Kidney capillary endothelial cell (primary cell): ENCODE measurements at regions not wholly inside any gene's neighbourhood (a gene's known extent, or its start where the extent isn't known, plus 50 kb on each side); places are given as distances from the start of the nearest gene placed in this dataset.
"Not testable (repeated sequence)": the region's sequence is repeated elsewhere in the genome, so short reads cannot be mapped to it uniquely, and the experiment has no call there.

ENCODE experiments used
- DNase-seq: peaks from one replicate; pipeline ENCODE4 v3.0.0-alpha.2; 2018; ENCODE audit warnings: low spot score

DNA sequence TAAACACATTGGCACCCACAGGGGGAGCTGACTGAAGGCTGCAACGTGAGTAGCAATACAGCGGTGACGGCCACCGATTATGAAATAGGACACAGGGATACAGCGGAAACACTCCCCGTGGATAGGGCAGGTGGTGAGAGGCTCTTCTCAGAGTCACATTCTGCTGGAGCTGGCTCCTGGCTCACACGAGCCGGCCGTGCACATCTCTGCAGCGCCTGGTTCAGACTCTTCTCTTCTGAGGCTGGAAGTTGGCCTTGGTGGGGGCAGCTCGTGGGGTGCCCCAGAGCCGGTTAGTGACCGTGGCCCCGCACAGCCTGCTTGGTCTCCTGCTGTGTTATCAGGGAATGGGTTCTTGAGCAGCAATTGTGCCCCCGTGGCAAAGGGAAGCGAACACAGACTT, 61.3 kb upstream of the EN2 start:
- DNase-seq: no peak

DNA sequence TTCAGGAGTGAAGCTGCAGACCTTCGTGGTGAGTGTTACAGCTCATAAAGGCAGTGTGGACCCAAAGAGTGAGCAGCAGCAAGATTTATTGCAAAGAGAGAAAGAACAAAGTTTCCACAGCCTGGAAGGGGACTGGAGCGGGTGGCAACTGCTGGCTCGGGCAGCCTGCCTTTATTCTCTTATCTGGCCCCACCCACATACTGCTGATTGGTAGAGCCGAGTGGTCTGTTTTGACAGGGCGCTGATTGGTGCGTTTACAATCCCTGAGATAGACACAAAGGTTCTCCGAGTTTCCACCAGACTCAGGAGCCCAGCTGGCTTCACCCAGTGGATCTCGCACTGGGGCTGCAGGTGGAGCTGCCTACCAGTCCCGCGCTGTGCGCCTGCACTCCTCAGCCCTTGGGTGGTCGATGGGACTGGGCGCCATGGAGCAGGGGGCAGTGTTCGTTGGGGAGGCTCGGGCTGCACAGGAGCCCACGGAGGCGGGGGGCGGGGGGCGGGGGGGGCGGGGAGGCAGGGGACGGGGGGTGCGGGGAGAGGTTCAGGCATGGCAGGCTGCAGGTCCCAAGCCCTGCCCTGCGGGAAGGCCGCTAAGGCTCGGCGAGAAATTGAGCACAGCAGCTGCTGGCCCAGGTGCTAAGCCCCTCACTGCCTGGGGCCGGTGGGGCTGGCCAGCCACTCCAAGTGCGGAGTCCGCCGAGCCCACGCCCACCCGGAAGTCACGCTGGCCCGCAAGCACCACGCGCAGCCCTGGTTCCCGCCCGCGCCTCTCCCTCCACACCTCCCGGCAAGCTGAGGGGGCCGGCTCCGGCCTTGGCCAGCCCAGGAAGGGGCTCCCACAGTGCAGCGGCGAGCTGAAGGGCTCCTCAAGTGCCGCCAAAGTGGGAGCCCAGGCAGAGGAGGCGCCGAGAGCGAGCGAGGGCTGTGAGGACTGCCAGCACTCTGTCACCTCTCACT, 59.9 kb upstream of the EN2 start:
- not testable (repeated sequence) for DNase-seq

DNA sequence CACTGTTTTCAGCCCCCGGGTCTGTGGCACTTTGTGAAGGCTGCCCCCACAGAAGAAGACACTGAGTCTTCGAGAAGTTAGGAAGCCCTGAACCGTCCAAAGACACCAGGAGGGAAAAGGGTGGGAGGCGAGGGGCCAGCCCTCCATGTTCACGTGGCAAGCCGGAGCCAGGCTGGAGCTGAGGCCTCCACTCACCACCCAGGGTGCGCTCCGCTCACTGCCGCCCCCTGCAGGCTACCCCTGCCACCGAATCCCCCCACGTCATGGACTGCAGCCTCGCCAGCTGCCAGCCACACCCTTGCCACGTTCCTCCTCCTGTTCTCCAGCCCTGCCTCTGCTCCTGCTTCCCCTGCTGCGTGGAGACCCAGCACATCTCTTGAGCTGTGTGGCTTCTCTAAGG, 59.0 kb upstream of the EN2 start:
- DNase-seq: no peak

DNA sequence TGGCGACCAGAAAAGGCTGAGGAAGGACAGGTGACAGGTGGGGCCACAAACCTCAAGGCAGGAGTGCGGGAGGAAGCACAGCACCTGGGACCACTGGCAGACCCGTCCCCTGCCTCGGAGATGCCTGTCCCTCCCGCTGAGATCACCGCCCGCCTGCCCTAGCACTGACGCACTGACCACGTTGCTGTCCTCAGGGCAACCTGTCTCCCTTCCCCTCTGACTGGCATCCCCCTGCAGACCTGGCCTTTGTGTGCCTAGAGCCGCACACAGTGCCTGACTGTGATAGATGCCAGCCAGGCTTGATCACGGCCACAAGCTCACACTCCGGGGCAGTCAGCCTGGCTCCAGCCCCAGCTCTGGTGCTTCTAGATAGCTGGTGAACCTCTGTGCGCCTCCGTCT, 58.4 kb upstream of the EN2 start:
- DNase-seq: no peak

DNA sequence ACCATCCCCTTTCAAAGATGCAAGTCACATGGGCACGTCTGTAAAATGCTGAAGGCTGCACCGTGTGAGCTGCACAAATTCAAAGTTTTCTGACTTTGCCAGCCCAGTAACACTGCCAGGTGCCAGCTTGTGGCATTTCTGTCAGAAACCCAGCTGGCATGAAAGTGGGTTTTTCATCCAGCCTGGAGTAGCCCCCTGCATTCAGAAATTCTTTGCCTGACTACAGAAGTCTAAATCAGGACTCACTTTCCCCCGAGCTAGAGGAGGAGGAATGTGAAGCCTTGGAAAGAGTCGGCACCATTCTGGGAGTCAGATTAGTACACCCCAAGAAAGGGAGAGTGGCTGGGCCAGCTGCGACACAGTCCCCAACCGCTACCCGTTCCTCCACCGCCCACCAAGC, 56.7 kb upstream of the EN2 start:
- DNase-seq: no peak

DNA sequence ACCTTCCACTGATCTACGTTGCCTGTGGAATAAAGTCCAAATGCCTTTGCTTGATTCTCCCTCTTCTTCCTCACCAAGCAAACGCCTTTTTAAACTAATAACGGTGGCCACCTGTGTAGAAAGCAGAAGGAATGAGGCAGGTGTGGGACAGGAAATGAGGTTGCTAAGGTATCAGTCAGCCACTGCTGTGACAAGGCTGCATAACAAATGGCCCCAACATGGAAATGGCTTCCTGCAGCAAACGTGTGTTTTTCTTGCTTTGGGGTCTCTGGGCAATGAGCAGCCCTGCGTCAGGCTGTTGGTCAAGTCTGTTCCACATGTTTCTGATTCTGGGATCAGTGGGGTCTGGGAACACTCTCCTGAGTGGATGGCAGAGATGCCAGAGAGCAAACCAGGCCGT, 56.0 kb upstream of the EN2 start:
- no peak for DNase-seq

DNA sequence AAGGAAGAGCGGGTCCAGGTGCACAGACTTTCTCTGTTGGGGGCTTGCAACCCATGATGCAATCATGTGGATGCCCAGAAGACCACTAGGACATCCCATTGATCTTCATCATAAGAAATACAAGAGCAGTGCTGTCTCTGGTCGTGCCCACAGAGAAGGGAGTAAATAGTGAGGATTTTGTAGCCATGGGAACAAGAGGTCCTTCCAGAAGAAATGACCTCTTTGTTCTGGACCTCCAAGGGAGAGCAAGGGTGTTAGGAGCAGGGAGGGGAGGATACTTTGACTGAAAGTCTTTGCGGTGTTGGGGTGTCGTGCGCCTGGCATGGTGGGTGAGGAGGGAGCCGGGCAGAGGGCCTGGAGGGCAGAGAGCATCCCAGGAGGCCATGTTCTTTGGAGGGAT, 55.0 kb upstream of the EN2 start:
- no peak for DNase-seq

DNA sequence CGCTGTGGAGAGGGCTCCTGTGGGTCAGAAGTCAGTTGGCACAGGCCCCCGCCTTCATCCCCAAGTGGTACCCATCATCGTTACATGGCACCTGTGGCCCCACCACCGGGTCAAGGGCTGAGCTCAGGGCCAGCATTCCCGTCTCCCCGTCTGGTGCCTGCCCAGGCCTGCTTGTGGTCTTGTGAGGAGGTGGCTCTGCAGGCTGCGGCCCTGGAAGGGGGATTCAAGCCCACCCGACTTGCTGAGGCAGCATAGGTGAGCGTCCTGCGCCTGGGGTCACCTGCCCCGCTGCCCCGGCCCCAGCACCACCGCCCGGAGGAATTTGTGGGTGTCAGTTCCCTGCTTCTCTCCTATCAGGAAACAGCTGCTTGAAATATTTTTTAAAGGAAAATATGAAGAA, 53.0 kb upstream of the EN2 start:
- no peak for DNase-seq

DNA sequence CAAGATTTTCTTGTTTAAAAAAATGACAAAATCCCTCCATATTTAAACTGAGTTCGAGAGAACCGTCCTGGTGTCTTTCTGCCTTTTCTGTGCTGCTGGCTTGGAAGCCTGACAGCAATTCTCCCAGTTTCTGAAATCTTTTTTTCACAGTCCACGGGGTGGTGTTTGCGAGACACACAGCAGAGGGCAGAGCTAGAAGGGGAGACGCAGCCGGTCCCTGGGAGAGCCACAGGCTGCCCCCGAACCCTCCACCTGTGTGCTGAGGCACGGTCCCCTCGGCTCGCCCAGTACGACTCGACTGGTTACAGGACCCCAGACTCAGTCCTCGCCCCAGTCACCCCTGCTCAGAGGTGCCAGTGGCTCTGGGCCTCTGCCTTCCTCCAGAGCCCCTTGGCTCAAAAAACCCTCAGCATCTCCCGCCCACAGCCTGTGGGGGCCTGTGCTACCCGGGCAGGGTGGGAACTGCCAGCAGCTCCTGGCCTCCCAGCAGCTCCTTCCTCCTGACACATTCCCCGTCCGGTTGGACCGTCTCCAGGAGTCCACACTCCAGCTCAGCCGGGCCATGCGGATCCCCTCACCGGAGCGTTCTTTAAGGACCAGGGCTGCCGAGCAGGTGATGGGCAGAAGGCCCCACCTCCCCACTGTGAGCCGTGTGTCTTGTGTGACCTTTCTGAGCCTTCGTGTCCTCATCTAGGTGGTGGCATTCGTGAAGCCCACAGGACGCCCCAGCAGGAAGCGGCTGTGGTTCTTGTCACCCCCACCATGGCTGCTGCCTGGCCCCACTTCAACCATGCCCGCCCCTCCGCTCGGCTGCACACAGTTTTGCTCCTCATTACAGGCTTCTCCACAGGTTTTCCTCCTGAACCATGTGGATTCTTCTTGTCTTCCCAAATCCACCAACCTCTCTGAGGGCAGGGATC, 52.3 kb upstream of the EN2 start:
- DNase-seq: no peak

DNA sequence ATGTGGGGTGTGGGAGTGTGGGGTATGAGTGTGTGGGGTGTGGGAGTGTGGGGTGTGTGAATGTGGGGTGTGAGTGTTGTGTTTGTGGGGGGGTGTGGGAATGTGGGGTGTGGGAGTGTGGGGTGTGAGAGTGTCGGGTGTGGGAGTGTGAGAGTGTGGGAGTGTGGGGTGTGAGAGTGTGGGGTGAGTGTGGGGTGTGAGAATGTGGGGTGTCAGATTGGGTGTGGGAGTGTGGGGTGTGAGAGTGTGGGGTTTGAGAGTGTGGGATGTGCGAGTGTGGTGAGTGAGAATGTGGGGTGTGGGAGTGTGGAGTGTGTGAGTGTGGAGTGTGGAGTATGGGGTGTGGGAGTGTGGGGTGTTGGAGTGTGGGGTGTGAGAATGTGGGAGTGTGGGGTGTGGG, 50.1 kb upstream of the EN2 start:
- no peak for DNase-seq
